Esophagus mucosa (tissue), 1 donor: ENCODE measurements at regions not wholly inside any gene's neighbourhood (a gene's known extent, or its start where the extent isn't known, plus 50 kb on each side); places are given as distances from the start of the nearest gene placed in this dataset.
"Not testable (repeated sequence)": the region's sequence is repeated elsewhere in the genome, so short reads cannot be mapped to it uniquely, and the experiment has no call there.

Experiments
- ATAC-seq: fragments of 200-7000 bp; cut with Tn5 transposase; one replicate; pipeline ENCODE4 v1.9.1; 2020
- donor health status: DM: yes; HTN: yes; CAD: no.

DNA sequence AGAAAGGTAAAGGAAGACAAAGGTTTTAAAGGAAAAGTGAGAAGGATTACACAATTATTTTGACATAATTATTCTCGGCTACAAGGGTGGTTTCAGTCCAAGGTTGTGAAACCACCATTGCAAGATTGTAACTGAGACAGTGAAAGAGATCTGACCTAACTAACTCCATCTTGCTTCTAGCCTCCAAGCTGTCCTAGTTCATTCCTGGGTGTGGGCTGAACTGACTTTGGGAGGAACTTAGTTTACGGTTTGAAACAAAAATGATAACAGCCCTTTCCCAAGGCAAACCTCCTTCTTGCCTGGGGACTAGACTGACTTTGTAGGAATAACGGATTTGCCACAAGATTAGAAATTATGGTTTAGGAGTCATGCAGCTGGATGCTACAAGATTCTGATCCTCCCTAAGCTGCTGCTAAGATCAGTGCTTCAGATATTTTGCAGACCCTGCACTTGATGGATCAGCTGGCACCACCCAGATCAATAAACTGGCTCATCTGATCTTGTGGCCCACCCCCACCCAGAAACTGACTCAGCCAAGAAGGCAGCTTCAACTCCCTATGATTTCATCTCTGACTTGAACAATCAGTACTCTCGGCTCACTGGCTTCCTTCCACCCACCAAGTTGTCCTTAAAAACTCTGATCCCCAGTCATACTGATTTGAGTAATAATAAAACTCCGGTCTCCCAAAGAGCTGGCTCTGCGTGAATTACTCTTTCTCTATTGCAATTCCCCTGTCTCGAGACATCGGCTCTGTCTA is 57.7 kb upstream of the AADACL2 start:
- ATAC-seq, result no peak

DNA sequence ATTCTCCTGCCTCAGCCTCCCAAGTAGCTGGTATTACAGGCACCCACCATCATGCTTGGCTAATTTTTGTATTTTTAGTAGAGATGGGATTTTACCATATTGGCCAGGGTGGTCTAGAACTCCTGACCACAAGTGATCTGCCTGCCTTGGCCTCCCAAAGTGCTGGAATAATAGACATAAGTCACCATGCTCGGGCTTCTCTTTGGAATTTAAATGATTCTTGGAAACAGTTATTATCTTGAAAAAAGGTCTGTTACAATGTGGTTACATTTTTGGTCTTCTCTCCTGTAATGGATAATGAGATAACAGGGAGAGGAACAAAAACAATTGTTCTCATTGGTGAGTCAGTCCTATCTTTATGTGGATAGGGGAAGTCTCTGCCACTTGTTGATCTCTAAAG is 59.8 kb upstream of the AADACL2 start:
- no peak for ATAC-seq

DNA sequence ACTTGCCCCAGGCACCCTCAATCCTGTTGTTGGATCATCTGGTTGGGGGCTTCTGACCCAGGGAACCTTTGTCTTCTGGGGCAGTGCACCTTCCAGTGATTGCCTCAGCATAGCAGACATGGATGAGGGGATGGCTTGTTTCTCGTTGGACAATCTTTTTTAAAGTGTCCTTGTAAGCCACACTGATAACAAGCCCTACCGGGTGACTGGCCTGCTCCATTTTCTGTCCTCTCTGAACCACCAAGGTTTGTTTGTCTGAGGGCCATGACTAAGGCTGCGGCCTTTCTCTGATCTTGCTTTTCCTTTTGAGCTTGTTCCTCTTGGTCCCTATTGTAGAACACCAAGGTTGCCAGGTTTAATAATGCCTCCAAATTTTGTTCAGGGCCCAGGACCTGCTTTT is 66.0 kb upstream of the AADACL2 start:
- ATAC-seq, result not testable (repeated sequence)

DNA sequence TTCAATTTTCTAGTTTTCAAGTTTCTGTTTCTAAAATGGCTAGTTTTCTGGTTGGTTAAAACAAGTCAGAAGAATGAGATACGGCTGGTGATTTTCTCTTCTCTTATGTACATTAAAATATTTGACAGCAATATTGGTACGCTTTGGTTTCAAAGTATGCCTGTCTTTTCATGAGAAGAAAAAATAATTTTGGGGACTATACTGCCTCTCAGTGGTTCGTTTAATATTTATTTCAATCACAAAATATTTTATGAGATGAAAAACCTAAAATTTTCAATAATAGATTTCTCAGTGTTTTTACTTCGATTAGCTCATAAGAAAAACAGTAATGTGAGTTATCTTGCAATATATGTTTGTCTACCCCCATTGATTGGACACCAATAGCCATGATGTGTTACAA is 72.8 kb upstream of the AADACL2 start:
- ATAC-seq, result no peak

DNA sequence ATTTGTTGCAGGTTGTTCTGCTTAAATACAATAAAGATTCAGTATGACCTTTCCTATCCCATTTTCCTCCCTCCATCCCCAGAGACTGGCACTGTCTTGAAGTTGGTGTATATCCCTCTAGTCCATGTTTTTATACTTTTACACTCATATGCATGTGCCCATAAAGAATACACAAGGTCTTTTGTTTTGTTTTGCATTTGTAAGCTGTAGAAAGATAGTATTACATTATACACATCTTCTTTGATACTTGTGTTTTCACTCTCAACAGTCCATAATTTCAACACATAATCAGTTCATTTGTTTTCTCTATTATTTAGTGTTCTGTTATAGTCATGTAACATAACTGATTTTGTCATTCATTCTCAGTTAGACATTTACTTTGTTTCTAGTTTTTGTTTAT is 88.7 kb upstream of the AADACL2 start:
- ATAC-seq, result no peak

DNA sequence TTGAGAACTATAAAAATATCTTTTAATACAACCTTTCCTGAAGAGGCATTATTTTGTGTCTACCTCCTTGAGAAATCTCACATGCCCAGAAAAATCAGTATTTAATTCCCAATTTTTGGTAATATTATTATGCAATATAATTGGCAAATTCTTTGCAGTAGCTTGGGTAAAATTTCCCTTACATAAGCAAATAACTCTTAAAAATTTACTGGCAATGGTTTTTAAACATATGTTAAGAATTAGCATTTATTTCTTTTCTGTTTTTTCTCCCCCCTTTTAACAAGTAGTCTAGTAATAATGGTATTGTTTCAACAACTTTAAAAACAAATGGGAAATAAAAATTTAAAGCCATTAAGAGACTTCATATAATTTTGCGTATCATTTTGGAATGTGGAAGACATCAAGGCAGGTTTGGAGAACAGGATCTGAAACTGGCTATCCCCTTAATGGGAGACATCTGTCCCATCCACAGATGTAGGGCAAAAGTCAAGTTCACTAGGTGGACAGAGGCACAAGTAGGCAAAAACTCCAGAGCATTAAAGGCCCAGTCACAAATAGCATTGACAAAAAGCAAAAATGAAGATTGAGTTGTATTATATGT is 89.6 kb upstream of the AADACL2 start:
- ATAC-seq, result no peak

DNA sequence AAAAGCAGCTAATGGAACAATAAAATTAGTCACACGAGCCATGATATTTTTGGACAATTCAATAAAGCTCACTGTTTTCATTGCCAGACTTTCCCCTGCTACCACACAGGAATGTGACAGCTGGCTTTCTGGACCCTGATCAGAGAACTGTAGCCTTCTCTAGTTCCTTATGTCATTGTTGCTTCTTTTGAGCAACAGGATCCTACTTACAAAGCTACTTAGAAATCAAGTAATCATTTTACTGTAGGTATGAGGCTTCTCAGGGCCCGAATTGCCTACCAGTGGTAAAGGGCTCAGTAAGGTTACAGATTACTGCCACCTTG is 94.3 kb upstream of the AADACL2 start:
- no peak for ATAC-seq

DNA sequence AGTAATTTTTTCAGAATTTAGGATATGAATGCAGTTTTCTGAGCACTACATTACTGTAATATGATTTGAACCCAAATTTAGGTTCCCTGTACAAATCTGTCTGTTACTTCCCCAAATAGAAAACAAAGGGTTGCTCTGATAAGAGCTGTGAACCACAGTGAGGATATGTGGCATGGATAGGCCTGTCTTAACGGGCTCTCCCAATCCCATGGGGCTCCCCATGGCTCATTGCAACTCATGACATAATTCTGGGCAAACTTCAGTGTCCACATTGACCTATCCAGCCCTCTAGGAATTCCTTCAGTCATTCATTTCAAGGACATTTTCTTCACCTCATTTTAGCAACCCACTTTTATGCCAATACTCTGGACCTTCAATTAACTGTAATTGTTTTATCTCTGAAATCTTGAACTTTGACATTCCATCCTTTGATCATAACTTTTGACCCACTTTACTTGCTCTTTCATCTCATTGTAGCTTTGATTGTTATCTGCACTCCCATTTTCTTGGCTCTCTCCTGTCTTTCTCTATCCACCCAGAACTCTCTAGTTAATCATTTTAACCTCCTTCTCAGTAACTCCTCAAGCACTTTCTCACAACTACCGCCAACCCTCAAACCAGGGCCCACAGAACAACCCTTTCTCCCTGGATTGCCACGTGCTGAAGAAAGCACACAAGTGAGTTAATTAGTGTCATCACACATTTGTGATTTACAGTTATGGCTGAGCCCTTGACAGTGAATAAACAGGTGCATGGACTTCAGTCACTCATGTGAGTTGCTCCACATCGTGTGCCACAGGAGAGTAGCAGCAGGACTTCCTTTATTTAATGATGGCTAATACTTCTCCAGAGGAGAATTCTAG is 94.9 kb upstream of the AADACL2 start:
- no peak for ATAC-seq

DNA sequence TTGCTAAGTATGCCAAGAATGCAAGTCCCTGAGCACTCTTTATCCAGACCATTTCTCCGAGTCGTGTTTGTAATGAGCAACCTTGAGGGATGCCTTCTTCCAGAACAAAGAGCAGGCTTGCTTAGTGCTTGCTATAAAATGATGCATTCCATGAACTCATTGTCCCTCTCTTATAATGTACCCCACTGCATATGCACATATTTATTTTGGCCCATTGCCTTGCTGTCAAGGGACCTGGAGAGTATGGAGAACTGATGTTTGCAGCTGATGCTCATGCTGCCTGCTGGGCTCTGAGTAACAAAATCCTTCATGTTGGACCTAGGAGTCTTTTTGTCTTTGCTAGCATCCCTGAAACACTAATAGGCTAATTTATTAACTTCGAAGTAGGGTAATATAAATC is 97.8 kb upstream of the AADACL2 start:
- ATAC-seq, result no peak

DNA sequence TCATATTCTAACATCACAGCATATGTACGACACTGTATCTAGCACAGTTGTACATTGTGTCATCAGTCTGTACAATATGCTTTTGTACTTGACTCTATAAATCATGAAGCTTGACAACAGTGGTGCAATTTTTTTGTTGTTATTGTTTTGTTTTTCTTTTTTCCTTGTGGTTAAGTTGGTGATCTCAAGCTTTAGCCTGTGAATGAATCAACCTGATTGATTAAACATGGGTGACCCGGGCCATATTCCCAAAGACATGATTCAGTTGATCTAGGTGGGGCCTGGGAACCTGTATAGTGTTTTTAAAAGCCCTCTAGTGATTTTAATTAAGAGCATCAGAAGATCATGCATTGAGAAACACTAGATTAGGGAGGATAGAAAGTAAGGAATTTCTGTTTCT is 101.8 kb upstream of the AADACL2 start:
- ATAC-seq, result no peak

DNA sequence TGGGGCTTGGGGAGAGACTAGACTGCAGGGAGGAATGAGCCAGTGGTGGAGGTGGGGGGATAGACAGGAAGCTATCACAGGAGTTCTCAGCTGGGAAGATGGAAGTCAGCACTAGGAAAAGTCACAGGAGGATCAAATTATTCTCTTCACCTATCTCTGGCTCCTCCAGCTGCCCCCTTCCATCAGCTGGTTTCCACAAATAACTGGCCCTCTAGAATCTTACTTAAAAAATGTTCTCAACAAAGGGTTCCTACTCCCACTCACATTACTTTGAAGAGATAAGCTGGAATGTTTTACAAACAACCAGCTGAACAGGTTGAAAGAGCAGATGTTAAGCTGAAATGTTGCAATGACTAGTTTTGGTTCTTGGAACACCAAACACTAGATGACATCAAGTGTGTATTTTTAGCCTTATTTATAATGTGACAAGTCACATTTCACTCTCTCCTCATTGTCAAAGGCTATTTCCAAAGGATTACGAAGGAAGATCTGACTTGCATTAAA is 102.7 kb upstream of the AADACL2 start:
- ATAC-seq, result no peak

DNA sequence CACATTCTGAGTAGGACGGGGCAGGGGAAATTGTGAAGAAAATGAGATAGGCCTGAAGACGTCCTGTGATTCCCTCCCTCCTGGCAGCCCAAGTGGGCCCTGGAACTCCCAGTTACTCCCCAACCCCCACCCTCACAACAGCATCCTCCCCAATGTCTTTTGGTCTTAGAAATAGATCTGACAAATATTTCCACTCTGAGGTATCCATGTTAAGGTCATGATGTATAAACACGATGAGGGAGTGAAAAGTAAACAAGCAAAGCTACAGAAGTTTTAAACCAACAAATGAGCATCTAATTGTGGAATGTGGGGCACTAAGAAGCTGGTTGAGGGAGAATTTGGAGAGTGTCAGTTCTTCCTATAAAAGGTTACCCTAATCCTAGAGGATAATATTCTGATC is 103.7 kb upstream of the AADACL2 start:
- no peak for ATAC-seq

DNA sequence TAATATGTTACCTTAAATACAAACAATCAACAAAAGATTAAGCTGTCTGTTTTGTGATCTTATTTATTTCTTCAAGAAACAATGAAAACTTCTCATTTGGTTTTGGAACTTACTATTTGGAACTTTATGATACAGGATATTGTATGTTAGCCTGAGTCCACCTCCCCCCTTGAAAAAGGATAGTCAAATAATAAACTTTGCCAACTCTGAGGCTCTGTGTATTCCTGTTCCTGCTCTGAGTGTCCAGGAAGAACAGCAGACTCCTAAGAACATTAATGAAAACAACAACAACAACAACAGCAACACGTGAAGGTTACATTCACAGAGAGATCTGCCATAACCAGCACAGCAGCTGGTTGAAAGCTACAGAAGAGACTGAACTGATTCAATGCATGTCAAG is 108.1 kb upstream of the AADACL2 start:
- ATAC-seq, result no peak

DNA sequence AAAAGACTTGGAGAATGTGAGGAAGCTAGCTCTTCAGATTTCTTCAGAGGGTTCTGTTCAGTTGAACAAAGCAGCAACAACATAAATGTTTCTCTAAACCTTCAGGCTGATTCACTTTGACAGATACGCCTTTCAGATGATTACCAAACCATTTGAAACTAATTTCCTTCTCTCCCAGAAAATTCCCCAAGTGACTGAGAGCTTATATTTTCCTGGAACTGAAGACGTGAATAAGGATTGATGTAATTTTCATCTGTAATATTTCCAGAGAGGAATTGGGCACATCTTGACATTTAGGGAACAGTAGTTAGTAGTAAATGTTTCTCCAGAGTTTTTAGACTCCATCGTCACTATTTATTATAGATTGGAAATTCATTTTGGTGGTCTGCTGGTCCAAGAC is 108.6 kb upstream of the AADACL2 start:
- ATAC-seq, result no peak

DNA sequence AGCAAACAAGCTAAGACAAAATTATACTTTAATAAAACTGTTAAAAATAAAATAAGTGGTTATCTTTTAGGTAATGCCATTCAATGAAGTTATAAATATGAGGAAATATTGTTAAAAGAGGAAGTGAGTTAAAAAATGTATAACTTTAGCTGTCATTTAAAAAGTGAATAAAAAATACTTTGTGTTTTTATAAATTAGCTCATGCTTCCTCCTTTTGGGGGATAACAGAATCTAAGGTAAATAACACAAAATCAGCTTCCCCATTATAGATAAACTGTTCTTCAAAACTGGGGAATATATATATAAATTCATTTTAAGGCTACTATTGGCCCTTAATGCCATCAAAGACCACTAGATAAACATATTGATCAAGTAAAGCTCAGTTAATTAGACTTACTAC is 113.7 kb upstream of the AADACL2 start:
- no peak for ATAC-seq

DNA sequence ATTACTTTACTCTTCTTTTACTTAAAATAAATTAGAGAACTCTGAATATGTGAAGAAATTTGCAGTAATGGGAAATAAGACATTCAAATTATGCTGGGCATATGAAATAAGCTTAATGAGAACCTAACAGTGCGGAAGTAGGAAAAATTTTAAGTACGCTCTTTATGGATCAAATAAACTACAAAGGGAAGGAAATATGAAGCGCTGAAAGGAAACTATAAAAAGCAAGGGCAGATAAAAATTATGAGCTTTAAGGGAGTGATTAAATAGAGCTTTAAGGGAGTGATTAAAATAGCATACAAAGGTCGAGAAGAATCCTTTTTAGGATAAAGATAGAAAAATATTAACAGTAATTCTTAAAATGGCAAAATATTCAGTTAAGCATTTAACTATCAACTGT is 118.3 kb upstream of the AADACL2 start:
- ATAC-seq, result no peak

DNA sequence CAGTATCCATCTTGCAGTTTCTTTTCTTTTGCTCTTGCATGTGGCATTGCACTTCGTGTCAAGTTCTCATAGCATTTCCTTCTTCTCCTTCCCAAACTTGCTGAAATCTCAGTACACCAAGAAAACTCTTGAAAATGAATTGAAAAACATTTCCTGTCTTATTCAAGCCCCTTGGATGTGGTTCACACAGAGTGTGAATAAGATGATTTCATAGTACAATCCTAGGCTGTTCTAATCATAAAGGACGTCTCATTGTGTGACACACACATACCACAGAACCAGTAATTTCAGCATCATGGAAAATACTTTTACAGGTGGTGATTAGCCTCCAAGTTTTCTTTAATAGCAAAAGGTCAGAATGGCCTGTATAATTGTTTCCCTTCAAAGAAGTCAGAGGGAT is 121.6 kb upstream of the AADACL2 start:
- no peak for ATAC-seq

DNA sequence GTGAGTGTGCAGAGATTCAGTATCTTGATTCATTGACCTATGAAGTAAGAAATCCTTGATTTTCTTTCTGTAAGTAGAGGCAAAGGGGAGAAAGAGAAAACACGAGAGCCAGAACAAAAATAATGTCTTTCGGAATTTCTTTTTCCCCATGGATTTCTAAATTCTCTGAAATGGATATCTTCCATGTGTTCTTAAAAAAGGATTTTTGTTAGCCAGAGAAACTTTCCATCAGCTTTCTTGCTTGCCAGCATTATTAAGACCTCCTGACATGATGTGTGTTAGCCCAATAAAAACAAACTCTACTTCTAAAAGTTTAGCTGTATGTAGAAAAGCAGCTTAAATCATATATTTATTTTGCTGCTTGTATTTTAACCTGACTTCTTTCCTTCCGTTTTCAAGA is 122.3 kb upstream of the AADACL2 start:
- no peak for ATAC-seq

DNA sequence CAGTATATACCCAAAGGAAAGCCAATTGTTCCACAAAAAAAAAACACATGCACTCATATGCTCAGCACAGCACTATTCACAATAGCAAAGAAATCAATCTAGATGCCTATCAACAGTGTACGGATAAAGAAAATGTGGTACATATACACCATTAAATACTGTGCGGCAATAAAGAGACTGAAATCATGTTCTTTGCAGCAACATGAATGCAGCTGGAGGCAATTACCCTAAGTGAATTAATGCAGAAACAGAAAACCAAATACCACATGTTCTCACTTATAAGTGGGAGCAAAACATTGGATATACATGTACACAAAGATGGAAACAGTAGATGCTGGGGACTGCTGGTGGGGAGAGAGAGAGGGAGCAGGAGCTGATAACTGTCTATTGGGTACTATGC is 124.2 kb upstream of the AADACL2 start:
- no peak for ATAC-seq

DNA sequence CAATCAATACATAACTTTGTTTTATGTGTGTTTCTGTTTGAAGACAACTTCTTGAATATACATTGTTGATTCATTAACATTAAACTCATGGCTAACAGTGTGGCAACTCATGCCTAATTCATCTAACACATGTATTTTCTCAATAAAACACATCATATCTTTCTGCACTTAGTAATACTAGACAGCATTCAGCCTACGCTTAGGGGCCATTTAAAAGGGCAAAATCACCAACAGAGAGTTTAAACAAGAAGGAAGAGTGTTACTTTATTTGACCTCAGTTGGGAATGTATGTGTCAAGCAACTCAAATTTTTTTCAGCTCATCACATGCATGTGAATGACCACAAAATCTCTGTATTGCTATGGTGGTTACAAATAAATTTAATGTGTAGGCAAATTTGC is 128.8 kb upstream of the AADACL2 start:
- ATAC-seq, result no peak

DNA sequence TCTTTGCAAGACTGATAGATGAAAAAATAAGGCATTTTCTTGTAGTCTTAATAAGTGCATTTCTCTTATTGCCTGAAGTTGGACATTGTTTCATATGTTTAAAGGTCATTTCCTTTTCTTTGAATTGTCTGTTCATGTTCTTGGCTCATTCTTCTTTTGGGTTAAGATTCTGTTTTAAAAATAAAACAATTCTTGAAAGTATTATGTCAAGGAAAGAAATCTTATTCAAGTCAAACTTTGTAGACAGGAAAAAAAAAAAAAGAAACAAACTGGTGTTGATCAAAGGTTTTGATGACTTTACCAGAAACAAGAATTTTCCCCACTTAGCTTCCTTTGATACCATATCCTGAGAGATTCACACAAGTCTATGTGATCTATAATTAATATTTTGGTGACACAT is 132.9 kb upstream of the AADACL2 start:
- ATAC-seq, result no peak

DNA sequence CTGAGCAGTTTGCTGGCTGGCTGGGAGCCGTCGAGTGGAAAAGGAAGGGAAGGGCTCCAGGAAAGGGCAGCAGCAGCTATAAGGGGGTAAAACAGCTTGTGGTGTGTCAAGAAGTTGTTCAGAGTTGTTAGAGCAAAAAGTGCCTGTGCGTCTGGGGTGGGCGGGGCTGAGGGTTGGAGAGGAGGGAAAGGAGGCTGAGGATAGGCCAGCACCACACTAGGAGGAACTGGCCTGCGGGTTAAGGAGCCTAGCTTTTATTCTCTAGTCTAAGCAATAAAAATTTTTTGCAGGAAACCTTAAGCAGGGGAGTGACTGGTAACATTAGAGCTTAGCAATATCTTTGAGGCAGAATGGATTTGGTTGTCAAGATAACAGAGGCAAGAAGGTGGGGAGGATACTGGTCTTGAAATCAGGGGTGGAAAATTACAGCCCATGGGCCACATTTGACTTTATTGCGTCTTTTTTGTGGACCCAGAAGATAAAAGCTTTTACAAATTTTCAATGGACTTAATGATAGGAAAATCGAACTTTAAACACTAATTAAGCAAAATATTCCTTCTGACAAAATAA is 134.5 kb upstream of the AADACL2 start:
- ATAC-seq, result no peak

DNA sequence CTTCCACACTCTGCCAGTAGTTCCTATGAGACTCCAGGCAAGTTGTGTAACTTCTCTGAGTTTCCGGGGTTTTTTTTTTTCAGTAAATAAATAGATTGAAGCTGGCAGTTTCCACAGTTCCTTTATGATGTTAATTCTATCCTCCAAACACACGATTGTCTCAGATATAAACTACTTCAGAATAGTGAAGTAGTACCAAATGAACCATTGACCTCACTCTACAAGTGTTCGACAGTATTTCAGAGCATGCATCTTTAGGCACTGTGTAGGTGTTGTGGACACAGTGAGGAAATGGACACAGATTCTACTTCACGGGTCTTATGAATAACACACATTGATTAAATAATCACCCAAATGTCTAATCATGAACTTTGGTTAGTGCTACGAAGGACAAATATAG is 136.1 kb upstream of the IGSF10 start:
- ATAC-seq, result no peak

DNA sequence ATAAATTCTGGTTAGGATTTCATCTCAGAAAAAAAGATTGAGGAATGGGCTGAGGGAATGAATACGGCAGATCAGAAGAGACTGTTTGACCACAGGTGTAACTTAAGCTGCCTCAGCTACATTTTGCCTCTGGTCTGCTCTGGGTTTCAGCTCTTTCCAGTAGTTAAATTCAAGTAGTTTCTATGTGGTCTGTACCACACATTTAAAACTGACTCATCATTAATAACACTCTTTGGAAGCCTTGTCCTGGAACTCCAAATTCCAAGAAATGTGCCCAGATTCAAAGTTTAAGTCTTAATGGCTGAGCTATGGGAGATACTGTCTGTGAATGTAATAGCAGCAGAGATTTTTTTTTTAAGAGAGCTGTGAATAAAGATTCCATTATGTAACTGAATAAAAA is 133.1 kb upstream of the IGSF10 start:
- no peak for ATAC-seq
